ENCODE measurements at regions not wholly inside any gene's neighbourhood (a gene's known extent, or its start where the extent isn't known, plus 50 kb on each side); places are given as distances from the start of the nearest gene placed in this dataset.

DNA sequence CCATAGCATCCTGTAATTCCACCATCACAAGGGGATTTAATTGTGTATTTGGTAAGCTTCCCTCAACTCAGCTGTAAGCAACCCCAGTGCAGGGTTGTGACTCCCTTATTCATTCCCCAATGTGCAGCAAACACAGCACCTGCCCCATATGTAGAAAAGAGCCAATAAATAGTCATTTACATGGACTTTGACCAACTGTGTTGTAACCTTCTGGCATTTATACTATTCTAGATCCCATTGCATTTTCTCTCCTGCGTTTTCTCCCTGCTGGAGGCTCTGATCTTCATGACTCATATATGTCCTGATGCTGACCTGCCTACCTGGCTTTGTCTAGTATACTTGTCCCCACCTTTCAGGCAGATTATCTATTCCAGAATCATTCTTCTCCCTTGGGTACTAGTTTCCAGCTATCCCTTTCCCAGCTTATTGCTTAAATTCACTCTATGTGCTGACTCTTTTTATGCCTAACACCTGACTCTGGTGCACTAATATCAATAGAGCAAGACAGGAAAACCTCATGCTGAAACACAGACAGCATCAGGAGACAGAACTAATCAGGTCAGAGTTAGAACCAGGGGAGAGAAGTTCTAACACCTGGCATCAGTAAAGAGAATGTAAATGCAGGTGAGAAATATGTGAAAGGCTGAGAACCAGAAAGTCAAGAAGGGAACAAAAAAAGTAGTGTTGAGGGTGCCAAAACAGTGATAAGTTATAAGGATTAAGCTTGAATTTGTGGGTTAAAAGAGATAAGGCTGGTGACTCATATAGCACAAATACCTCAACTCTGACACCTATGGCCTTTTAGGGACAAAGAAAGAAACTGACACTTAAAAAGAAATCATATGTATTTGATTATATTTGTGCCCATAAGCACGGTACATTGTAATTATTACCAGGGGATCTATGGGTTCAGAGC, 402.7 kb downstream of the IPMK start:
- peak; percentile 9 for DNase-seq

DNA sequence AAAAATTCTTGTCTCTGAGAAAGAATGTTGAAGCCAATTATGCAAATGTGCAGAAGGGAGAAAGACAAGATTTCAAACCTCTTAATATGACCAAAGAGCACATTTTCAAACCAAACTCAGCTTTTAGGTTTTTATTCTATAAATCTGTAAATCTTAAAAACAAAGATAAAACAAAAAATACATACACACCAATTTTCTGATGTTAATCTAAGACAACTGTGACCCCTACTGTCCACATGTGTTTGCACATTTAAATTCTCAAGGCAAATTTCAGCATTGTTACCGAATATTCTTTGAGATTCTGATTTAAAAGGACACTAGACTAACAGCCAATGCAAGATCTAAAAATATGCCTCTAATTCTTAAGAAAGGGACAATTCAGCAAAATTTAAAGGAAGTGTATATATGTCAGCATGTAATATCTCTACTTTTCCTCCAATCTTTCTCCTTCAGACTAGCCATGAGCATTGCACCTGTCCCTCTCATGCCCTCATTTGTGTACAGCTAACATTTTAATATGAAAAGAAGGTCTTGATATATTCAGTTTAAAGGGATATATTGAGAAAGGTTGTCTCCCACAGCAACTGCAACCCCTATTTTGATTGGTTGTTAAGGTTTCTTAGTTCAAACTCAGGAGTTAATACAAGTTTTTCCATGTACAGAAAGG, 417.9 kb downstream of the IPMK start:
- no peak for DNase-seq

DNA sequence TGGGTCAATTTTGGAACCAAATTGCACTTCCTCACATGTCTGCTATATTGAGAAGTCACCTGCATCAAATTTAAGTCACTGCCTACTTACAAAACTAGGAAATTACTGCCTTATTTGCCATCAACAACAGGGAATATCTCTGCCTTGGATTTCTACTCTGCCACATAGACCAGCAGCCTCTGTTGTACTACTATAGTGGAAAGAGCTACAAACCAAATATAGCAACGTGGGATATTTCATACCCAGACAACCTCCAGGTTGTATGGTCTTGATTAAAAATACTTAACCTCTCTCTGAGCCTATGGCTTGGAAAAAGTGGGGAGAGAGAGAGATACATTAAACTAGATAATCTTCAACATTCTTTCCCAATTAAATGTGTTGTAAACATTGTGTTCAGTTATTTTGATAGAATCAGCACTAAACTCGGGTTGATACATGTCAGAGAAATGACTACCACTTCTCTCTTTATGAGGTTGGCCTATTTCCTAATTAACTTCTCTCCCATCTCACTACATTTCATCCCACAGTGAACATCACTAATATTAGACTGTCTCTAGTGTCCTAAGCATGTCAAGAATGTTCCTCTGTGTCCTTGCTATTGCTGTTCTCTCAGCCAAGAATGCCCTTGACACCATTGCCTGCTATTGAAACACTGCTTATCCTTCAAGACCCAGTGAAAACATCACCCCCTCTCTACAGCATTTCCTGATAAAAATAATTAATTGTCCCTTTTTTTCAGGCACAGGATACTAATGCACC, 421.2 kb downstream of the IPMK start:
- DNase-seq = no peak

DNA sequence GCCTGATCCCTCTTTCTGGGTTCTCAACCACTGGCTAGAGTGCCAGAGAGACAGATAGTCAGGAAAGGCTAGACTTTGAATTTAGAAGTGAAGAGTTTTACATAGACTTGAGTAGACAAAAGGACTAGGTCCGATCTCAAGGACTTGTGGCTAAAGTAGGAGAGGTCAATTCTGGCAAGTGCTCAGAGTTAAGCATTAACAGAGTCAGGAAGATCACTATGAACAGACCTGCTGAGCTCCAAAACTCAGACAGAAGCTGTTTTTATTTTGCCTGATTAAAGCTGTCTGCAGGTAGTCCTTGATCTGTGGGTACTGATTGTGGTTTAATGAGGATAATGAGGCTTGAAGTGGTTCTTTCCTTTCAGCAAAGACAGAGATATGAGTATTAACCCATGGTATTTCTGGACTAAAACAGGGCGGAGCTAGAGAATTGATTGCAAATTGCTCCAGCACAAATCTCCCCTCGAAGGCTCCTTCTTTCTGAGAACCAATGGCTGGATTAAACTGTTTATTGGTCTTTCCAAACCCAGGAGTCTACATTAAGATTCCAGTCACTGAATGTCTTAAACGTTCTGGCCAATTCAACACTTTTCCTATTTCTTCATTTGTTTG, 423.2 kb downstream of the IPMK start:
- DNase-seq = no peak

DNA sequence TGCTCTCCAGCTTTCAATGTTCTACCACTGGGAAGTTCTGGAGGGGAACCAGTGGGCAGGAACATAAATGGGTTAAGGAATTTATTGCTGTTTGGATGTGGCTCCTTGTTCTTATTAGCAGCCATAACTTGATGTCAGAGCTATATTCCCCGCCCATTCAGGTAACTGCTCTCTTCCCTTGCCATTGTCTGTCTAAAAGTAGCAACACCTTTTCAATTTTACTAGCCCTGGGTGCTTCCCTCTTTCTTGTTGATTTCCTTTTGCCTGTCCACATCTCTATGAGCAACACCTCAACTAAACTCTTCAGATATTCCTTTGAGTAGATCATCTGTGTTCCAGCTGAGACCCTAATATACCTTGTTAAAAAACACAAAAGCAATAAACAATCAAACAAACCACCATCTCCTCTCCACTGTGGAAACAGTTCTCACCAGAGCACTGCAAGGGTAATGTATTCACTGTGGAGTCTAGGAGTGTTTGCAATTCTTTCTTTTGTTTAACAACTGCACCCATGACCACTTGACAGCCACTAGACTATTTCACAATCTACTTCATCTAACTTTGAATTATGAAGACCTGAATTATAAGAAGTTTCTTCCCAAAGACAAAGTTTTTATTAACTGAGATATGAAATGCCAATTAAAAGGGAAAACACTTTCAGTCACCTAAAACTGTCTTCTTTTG, 436.7 kb downstream of the IPMK start:
- DNase-seq = no peak

DNA sequence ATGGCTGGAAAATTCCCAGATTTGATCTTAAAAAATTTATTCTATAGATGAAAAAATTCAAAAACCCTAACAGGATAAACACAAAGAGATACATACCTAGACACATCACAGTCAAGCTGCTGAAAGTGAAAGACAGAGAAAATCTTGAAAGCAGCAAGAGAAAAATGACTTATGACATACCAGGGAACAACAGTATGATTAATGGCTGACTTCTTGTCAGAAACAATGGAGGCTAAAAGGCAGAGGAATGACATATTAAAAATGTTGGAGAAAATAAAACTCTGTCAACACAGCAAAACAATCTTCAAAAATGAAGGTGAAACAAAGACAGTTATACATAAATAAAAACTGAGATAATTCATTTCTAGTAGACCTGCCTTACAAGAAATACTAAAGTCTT, 442.7 kb downstream of the IPMK start:
- no peak for DNase-seq

DNA sequence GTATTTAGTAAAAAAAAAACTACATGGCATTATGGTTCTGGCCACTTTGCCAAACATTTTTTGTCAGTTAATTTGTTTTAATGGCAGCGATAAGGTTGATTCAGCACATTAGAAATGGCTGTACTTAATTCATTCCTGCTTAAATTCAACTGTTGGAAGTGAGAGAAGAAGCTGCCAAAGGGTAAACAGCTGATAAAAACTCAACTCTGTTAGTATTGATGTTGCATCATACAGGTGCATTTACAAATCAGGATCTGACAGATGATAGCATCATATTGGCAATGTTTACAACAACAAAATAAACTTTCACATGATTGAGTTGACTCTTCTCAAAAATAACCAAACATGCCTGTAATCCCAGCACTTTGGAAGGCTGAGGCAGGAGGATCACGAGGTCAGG, 444.3 kb downstream of the IPMK start:
- DNase-seq = no peak

DNA sequence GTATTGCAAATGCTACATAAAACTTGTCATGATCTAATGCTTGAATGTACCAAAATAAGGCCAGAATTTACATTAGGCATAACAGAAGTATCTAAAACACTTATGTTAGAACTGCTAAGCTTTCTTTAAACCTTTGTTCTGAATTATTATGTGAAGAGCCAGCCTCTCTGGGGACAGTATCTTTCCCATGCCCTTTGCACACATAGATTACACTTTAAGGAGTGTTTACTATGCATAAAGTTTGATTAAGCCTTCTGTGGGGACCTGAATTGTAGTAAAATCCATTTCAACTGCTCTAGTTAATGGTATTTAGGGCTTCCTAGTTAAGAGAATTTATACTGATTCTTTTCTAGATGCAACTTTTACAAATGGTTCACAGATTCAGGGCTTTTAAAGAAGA, 444.7 kb downstream of the IPMK start:
- DNase-seq = no peak

DNA sequence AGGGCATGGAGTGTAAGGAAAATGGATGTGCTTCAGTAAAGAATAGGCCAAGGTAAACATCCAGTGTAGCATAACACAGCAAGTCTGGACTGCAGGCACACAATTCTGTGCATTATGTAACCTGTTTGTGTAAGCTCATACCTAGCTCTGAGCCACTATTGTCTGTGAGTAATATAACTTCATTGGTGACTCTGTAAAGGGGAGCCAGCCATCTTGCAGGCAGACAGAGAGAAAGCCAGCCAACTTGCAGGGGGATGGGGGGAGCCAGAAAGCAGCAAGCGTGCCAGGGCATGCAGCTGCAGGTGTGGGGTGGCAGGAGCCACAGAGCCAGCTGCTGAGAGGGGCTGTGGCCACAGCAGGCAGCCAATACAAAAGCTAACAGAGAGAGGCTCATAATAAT, 449.2 kb downstream of the IPMK start:
- DNase-seq = no peak

DNA sequence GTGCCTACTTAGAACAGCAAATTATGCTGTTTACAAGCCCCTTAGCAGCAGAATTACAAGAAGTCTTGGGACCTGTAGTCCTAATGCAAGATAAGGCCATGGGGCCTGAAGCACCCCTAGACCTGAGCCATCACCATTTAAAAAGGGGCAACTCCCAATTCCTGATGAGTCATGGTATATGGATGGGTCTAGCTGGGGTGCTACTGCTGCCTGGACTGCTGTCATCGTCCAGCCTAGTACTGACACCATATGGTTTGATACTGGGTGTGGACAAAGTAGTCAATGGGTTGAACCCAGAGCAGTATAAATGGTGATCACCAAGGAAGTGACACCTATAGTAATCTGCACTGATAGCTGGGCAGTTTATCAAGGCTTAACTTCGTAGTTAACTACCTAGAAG, 450.0 kb downstream of the IPMK start:
- DNase-seq = no peak

DNA sequence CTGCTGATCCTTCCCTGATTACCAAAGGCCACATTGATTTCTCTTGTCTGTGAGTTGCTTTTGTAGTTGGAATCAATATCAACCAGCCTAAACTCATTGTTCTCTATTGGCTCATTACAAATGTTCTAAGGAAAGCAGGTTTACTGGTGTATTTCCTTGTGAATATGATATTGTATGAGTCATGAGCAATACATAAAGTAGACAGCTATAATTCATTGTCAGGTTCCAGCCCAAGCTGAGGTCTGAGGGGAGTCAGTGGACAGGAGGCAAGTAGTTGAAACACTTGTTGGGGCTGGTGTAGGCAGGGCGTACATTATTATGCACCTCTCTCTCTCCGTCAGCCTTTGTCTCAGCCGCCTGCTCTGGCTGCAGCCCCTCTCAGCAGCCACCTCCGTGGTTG, 451.7 kb downstream of the IPMK start:
- no peak for DNase-seq

DNA sequence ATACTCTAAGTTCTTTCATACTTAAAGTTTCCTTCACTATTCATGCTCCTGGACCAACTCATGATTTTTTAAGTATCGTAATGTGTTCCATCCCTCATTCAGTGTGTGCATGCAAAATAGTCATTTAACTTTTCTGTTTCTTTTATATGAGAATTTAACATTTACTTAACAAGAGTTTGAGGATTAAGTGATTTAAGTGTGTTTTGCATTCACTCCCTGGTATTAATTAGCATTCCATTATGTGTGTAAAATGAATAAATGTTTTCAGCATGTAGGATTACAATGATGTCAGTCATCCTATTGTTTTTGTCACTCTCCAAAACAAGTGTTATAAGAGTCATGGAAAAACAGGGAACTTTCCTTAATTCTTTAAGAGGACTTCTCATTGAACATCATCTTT, 457.7 kb downstream of the IPMK start:
- DNase-seq = no peak

DNA sequence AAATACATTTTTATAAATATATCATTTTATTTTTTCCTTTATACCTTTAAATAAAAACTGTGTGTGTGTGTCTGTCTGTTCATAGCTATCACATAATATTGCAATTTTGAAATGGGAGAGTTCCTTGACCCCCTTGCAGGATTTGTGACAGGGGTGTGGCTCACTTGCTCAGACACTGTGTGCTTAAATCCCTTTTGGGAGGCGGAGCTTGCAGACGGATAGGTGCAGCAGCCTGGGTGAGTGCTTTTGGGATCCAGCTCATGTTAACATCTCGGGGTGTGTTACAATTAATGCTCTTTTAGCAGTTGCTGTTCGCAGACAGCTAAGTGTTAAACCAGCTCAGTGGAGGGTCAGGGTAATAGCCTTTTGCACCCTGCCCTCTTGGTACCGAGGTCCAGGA, 459.8 kb downstream of the IPMK start:
- DNase-seq = no peak

DNA sequence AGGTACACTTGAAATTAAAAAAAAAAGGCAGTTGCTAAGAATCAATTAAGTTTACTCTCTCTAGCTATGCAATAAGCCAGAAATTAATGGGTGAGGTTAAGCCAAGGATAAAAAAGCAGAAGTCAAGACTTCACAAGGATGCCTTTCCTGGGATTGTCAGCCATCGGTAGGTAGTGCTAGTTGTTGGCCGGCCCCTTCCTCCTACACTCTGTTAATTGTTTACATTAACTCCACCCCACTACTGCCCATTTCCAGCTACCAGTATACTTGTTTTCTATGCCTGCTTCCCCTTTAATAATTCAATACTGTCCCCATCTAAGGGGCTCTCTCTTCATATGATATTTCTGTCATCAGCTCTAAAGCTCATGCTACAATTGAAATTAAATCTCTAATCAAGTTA, 461.0 kb downstream of the IPMK start:
- no peak for DNase-seq

DNA sequence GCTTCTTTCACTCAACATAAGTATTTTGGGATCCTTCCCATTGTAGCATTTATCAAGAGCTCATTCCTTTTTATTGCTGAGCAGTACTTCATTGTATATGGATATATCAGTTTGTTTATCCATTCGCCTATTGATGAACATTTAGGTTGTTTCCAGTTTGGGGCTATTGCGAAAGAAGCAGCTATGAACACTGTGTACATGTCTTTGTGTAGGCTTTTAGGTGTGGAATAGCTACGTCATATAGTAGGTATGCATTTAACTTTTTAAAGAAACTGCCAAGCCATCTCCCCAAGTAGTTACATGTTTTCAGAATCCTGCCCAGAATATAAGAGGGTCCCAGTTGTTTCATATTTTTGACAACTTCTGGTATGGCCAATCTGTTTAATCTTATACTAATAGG, 468.1 kb downstream of the IPMK start:
- no peak for DNase-seq

DNA sequence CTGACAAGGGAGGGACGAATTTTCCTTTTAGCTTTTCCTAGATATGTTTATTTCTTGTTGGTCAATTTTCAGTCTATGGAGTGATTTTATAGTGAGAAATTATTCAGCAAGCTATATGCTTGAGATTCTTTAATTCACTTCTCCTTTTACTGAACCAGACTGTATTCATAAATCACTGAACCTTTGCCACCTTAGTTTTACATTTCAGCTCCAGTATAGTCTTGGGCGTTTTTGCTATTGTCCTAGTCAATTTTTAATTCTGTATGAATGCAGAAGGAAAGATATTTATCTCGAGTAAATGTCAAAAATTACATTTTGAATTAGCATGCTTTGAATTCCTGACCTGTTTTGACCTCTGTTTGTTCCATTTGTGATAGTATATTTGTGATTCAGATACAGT, 468.9 kb downstream of the IPMK start:
- no peak for DNase-seq

DNA sequence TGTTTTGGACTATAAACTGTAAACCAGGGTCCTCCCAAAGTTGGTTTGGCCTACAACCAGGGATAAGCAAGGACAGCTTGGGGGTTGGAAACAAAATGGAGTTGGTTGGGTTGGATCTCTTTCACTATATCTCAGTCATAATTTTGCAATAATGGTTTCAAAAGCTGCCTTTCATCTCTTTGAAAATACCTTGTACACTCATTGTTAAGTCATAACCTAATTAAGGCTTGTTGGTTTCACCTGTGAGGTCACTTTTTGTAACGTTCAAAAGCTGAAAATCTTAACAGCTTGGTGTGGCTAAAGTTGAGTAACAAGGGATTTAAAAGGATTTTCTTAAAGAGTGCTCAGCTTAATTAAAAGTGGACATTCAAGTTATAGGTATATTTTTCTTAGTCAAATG, 476.1 kb downstream of the IPMK start:
- DNase-seq = no peak

DNA sequence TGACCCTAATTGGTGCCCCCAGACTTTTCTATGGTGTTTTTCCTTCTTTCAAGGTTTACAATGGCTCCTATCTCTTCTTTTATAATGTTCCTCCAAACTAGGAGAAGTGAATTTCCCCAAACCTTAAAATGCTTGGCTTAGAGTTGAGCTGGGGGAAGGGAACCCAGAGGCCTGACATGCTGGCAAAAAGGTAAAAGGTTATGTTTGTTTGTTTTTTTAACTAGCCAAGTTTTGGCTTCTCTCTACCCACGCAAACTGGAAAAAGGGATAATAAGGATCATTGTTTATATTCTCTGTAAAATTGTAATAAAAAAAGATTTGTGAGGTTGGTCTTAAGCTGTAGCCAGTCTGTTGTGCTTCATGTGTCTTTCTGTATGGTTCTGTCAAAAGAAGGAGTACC, 477.0 kb downstream of the IPMK start:
- DNase-seq = no peak

DNA sequence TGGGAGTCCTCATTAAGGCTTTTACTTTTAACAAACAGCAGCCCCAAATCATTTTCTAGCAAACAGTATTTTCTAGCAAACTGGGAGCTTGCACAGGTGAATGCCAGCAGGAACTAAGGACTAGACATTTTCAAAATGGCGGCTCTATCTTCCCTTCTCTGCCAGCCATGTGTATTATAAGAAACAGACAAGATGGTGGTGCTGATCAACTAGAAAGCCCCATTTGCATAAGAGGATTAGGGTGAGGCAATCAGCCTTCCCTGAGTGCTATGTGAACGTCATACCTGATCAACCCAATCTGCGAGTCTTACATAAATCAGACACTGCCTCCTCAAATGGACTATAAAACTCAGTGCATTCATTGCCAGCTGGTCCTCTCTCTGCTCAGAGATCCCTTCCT, 479.6 kb downstream of the IPMK start:
- DNase-seq = no peak

DNA sequence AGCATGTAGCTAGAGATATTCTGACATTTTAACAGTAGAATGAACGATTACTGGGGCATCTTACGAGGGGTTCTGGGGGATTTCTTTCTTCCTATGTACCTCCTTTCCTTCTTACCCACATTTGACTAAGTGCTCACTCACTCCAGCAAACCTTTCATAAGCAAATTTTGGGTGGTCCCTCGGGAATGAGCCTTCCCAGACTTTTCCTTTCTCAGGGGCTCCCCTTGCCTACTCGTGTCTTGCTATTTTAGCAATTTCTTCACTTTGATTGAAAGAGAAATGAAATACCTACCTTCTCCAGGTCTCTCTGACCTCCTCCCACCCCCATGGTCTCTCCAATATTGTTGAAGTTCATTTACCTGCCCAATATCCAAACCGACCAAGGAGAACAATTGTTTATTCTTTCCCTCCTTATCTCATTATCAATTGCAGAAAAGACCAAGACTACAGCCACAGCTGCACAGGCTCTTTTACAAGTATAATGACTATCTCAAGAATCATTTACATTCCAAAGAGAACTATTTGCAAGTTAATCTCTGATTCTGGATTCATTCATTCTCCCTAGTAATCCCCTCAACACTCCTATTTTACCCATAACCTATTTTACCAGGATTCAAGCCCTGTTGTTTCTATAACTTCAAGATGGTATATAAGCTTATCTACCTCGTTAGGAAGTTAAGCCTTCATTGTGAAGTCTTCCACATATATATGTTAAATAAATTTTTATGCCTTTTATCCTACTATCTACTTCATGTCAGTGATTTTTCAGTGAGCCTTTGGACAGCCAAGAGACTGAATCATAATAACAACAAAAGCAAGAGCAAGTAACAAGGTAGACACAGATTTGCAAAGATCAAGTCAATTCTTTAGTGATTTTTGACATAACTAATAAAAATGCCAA, 480.6 kb downstream of the IPMK start:
- no peak for DNase-seq

DNA sequence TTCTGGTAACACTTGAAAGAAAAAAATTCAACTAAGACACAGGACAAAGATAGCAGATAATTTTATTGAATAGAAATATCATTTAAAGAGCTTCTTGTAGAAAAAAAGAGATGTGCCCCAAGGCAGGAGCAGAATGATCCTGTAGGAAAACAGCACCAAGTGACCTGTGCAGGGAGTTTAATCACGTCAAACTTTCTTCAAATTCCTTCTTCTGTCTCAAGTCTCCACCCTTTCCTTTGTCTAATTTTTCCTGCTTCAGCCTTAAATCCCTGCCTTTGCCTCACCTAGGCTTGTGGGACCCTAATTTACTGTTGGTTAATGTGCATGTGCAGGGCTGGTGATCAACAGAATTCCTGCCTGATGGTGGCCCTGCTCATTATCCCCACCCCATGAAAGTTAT, 481.4 kb downstream of the IPMK start:
- DNase-seq = no peak
